ENCODE measurements at regions not wholly inside any gene's neighbourhood (a gene's known extent, or its start where the extent isn't known, plus 50 kb on each side); places are given as distances from the start of the nearest gene placed in this dataset.

DNA sequence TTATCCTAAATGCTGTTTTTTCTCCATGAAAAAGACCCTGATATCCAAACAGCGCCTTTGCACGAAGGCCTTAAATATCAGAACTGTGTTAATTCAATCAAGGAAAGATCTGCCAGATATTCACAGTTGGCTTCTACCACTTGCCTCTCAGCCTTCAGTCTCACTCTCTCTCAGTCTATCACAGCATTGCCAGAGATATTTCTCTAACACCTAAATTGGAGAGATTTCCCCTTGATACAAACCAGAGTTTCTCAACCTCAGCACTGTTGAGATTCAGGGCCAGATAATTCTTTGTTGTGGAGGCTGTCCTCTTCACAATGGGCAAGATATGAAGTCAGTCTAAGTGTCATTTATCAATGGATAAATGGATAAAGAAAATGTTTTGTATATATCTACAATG, 454.1 kb upstream of the MAF start:
- no peak for TF ChIP-seq ZNF138 (CRISPR knock-in tag; conservative IDR thresholded peaks at IDR 0.05)
- TF ChIP-seq, protein P1, sequence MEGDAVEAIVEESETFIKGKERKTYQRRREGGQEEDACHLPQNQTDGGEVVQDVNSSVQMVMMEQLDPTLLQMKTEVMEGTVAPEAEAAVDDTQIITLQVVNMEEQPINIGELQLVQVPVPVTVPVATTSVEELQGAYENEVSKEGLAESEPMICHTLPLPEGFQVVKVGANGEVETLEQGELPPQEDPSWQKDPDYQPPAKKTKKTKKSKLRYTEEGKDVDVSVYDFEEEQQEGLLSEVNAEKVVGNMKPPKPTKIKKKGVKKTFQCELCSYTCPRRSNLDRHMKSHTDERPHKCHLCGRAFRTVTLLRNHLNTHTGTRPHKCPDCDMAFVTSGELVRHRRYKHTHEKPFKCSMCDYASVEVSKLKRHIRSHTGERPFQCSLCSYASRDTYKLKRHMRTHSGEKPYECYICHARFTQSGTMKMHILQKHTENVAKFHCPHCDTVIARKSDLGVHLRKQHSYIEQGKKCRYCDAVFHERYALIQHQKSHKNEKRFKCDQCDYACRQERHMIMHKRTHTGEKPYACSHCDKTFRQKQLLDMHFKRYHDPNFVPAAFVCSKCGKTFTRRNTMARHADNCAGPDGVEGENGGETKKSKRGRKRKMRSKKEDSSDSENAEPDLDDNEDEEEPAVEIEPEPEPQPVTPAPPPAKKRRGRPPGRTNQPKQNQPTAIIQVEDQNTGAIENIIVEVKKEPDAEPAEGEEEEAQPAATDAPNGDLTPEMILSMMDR (IDR thresholded peaks at IDR 0.05): no peak
- TF ChIP-seq OVOL2 (CRISPR knock-in tag; IDR thresholded peaks at IDR 0.05; ENCODE audit: borderline replicate concordance): no peak
- TF ChIP-seq, protein P2, sequence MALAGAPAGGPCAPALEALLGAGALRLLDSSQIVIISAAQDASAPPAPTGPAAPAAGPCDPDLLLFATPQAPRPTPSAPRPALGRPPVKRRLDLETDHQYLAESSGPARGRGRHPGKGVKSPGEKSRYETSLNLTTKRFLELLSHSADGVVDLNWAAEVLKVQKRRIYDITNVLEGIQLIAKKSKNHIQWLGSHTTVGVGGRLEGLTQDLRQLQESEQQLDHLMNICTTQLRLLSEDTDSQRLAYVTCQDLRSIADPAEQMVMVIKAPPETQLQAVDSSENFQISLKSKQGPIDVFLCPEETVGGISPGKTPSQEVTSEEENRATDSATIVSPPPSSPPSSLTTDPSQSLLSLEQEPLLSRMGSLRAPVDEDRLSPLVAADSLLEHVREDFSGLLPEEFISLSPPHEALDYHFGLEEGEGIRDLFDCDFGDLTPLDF (CRISPR knock-in tag; IDR thresholded peaks at IDR 0.05): no peak

Measured in WTC11 (cell line).